Left ventricle myocardium inferior (tissue), 1 donor: ENCODE measurements at regions not wholly inside any gene's neighbourhood (a gene's known extent, or its start where the extent isn't known, plus 50 kb on each side); places are given as distances from the start of the nearest gene placed in this dataset.

Experiments
- DNase-seq: peaks from one replicate; pipeline ENCODE4 v3.0.0-alpha.2; 2020
- H3K27ac ChIP-seq: fragments of 200-600 bp; replicated peaks from 2 replicates; pipeline ENCODE4 v1.8.0; 2021
- H3K27me3 ChIP-seq: fragments of 200-600 bp; 2 replicates; pipeline ENCODE4 v1.8.0; 2021; ENCODE audit warnings: low read depth
- H3K36me3 ChIP-seq: fragments of 200-600 bp; 2 replicates; pipeline ENCODE4 v1.8.0; 2021
- H3K4me1 ChIP-seq: fragments of 200-600 bp; 2 replicates; pipeline ENCODE4 v1.8.0; 2021
- H3K4me3 ChIP-seq: fragments of 200-600 bp; 2 replicates; pipeline ENCODE4 v1.8.0; 2021; ENCODE audit warnings: mild to moderate bottlenecking, moderate library complexity
- H3K9me3 ChIP-seq: fragments of 200-600 bp; replicated peaks from 2 replicates; pipeline ENCODE4 v1.8.0; 2021
- intact Hi-C: fragments of 100-400 bp; cut with micrococcal nuclease; formaldehyde crosslinking; loops from one replicate; pipeline ENCODE4 v1.11.0; 2022
- TF ChIP-seq, protein P1 (sequence below): fragments of 200-600 bp; IDR thresholded peaks from 2 replicates; pipeline ENCODE4 v1.8.0; 2021; ENCODE audit warnings: antibody characterized with exemption, mild to moderate bottlenecking, borderline replicate concordance
- donor health status: DM: no; HTN: yes; CAD: no; lungs with severe emphysema.

DNA sequence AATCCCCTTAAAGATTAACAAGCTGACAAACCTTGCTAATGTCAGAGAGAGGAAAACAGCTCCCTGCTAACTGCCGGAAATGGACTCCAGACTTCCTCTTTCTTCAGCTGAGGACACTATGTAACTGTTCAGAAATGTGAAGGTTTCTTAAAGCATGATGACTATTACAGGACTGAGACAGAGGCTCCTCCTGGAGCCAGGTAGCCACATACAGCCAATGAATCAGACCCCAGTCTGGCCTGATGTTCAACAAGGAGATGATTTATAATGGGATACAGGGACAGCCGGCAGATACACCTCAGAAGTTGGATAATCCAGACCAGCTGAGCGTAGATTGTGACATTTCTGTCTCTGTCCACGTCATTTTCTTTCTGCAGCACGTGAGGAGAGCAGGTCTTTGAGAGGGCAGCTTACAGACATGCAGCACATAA, 216.2 kb downstream of the HS3ST3A1 start:
- intact Hi-C loops, result no loop called here
- no peak overlapping the region for H3K27ac ChIP-seq
- TF ChIP-seq, protein P1, sequence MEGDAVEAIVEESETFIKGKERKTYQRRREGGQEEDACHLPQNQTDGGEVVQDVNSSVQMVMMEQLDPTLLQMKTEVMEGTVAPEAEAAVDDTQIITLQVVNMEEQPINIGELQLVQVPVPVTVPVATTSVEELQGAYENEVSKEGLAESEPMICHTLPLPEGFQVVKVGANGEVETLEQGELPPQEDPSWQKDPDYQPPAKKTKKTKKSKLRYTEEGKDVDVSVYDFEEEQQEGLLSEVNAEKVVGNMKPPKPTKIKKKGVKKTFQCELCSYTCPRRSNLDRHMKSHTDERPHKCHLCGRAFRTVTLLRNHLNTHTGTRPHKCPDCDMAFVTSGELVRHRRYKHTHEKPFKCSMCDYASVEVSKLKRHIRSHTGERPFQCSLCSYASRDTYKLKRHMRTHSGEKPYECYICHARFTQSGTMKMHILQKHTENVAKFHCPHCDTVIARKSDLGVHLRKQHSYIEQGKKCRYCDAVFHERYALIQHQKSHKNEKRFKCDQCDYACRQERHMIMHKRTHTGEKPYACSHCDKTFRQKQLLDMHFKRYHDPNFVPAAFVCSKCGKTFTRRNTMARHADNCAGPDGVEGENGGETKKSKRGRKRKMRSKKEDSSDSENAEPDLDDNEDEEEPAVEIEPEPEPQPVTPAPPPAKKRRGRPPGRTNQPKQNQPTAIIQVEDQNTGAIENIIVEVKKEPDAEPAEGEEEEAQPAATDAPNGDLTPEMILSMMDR, result no peak

DNA sequence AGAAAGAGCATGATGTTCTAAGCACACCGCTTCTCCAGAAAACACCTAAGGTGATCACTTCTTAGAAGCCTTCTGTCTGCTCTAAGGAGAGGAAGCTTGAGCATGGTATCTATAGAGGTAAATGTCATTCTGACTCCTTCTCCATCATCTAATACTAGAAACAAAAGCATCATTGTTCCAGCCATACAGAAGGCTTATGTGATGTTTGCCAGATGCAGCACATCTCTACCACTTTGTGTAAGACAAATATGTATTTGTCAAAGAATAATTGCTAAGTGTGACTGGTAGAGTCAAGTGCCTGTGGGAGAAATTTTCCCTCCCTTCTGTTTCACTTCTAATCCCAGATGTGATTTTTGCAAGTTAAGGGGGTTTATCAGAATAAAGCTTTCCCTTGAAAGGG, 217.1 kb downstream of the HS3ST3A1 start:
- DNase-seq, result no peak
- intact Hi-C loops, result no loop called here
- Histone ChIP-seq H3K9me3 (no peaks in the 10 kb centered on the region), H3K36me3 (no peaks in the 10 kb centered on the region), H3K4me3 (no peak overlapping the region), H3K4me1 (peaks cover 13% of the 10 kb centered on the region), H3K27ac (no peak overlapping the region), H3K27me3 (no peaks in the 10 kb centered on the region)
- TF ChIP-seq, protein P1, result no peak

More for the DNA sequence above, 216.2 kb downstream of the HS3ST3A1 start:
- Histone ChIP-seq H3K27me3 (no peaks in the 10 kb centered on the region), H3K4me3 (no peak overlapping the region), H3K4me1 (peaks cover 13% of the 10 kb centered on the region), H3K9me3 (no peaks in the 10 kb centered on the region), H3K36me3 (no peaks in the 10 kb centered on the region)
- no peak for DNase-seq

DNA sequence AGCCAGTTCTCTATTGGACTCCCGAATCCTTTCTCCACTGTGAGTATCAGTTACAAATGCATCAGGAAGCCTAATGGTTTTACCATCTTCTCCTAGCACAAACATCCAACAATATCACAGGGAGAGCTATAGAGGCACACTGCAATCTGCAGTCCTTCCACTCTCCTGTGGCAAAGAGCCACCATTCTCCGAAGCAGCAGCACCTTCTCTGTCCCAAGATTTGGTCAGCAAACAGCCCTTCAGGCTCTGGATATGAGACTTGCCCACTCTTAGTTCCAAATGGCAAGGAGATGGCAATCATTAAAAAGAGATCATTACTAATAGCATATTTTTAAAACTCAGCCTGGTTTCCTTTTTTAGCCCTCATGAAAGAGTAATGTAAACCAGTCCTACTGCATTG, 223.4 kb downstream of the HS3ST3A1 start:
- Histone ChIP-seq H3K27ac (no peak overlapping the region), H3K36me3 (no peaks in the 10 kb centered on the region), H3K4me1 (peaks cover 18% of the 10 kb centered on the region), H3K27me3 (no peaks in the 10 kb centered on the region), H3K9me3 (no peaks in the 10 kb centered on the region), H3K4me3 (no peak overlapping the region)
- no peak for DNase-seq
- TF ChIP-seq, protein P1, result no peak
- intact Hi-C loops, result no loop called here

DNA sequence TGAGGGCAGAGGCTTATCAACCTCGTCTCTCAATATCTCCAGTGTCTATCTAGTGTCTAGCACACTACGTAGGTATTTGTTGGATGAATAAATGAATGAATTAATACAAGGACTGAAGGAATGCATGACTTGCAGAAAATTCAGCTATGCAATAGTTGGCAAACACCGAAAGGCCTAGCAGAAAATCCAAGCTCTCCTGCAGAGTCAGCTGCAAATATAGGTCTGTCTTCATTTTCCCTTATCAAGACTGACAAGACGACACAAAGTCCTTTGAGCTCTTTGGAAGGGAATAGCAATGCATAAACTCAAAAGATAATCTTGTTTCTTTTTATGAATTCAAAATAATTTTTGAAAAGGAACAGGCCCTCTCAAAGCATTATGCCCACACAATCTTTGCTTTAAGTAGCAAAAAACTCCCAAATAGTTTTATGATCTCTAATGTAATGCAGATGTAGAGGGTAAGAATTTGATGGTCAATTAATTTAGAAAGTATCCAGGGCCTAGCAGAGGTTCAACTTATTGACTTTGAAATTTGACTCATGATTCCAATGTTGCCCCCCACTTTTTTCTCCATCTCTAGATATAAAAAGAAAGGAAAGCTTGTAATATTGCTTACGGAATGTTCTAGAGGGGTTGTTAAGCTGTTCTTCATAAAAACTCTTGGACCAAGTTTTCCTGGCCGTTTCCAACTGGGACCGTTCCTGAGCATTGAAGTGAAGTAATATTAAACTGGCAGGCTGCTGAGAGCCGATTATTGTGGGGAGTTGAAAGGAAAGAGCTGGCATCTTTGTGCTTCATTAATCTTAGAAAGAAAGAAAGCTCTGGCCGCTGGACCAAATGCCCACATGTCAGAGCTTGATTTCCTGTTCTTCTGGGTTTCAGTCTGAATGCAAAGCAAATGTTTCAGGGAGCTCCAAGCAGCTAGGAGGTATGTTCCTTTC, 227.3 kb downstream of the HS3ST3A1 start:
- Histone ChIP-seq H3K27ac (no peak overlapping the region), H3K4me3 (no peak overlapping the region), H3K36me3 (no peaks in the 10 kb centered on the region), H3K4me1 (peaks cover 12% of the 10 kb centered on the region), H3K27me3 (no peaks in the 10 kb centered on the region), H3K9me3 (no peaks in the 10 kb centered on the region)
- no peak for DNase-seq
- intact Hi-C loops, result no loop called here
- TF ChIP-seq, protein P1, result no peak

DNA sequence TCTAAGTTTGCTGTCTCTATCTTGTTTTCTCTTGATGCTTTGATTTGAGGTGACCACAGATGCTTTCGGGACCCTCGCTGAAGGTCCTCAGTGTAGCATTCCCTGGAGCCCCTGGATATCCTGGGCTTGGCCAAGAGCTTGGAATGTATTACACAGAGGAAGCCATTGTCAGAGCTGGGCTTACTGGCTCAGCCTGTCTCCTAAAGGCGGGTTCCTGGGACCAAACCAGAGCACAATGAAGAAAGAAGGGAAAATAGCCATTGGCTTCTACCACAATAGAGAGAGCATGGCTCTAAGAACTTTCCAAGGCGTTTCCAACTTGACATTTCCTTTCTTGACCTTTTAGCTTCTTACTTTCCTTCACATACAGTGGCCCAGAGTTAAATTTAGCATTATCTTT, 229.3 kb downstream of the HS3ST3A1 start:
- Histone ChIP-seq H3K9me3 (no peaks in the 10 kb centered on the region), H3K27ac (no peak overlapping the region), H3K36me3 (no peaks in the 10 kb centered on the region), H3K27me3 (no peaks in the 10 kb centered on the region), H3K4me1 (no peaks in the 10 kb centered on the region), H3K4me3 (no peak overlapping the region)
- TF ChIP-seq, protein P1, result no peak
- DNase-seq, result no peak
- intact Hi-C loops, result no loop called here
